HepG2 (cell line): ENCODE measurements at regions not wholly inside any gene's neighbourhood (a gene's known extent, or its start where the extent isn't known, plus 50 kb on each side); places are given as distances from the start of the nearest gene placed in this dataset.

ENCODE experiments used
- ATAC-seq: fragments of 200-7000 bp; cut with Tn5 transposase; 3 replicates; pipeline ENCODE4 v1.9.1; 2020; ENCODE audit warnings: mild to moderate bottlenecking, moderate library complexity
- BruUV-seq: library from RNA; stranded (reverse); fragments of 400-500 nt; replicated peaks from 2 replicates; lab custom pipeline; 2021; lab: Mats Ljungman, UMichigan
- CTCF ChIA-PET: fragments of 300-600 bp; formaldehyde crosslinking; extraction: SDS; loops from one replicate; lab custom pipeline; 2021; ENCODE audit warnings: low total read pairs, inconsistent platforms, low intra/inter-chr PET ratio; lab: Yijun Ruan, JAX
- POLR2A ChIA-PET: fragments of 350-600 bp; sonication (Branson Sonifier 250); formaldehyde crosslinking; loops from one replicate; lab custom pipeline; 2020; ENCODE audit warnings: antibody characterized with exemption, inconsistent platforms; lab: Yijun Ruan, JAX
- DNase-seq: peaks from one replicate; pipeline ENCODE4 v3.0.0-alpha.2; 2015; ENCODE audit warnings: low spot score
- FAIRE-seq: peaks from 3 replicates; lab custom pipeline; 2011; peaks lifted over from hg19 to GRCh38; lab: Jason Lieb, UNC
- H2AFZ ChIP-seq: one replicate; pipeline ENCODE4 v1.6.1; 2011; ENCODE audit warnings: low read length, inconsistent platforms
- H3K27ac ChIP-seq: fragments of 300-600 bp; 3 replicates; pipeline ENCODE4 v1.8.0; 2011; ENCODE audit warnings: mixed run types, mild to moderate bottlenecking, mixed read lengths, low read length, inconsistent platforms; ENCODE audit not compliant: insufficient read depth; ENCODE audit errors: extremely low read length
- H3K27me3 ChIP-seq, 2 experiments: fragments of 200-600 bp in 1 of 2; 2 replicates in 1 of 2; 3 replicates in 1 of 2; pipeline versions ENCODE4 v1.6.0 to v1.8.0; 2011; ENCODE audit warnings: low read length in 2 of 2, mild to moderate bottlenecking in 2 of 2, moderate library complexity in 2 of 2, inconsistent platforms in 1 of 2; ENCODE audit not compliant: insufficient read depth in 2 of 2, control insufficient read depth in 1 of 2
- H3K36me3 ChIP-seq, 2 experiments: fragments of 200-600 bp in 1 of 2; replicated peaks in 1 of 2; 2 replicates in 1 of 2; 3 replicates in 1 of 2; pipeline versions ENCODE4 v1.5.1 to v1.8.0; 2011; ENCODE audit warnings: low read length in 2 of 2, inconsistent platforms in 1 of 2; ENCODE audit not compliant: insufficient read depth in 2 of 2, control insufficient read depth in 1 of 2
- H3K4me1 ChIP-seq: 2 replicates; pipeline ENCODE4 v1.5.1; 2012; ENCODE audit warnings: low read length, inconsistent platforms; ENCODE audit not compliant: insufficient read depth
- H3K4me2 ChIP-seq: 2 replicates; pipeline ENCODE4 v1.6.0; 2011; ENCODE audit warnings: low read depth, low read length, inconsistent platforms
- H3K4me3 ChIP-seq, 3 experiments: fragments of 200-600 bp in 1 of 3; sonication (generic), shearing (Covaris generic) in 1 of 3; replicated peaks in 1 of 3; 2 replicates each; pipeline ENCODE4 v1.5.1; 2011 to 2016; ENCODE audit warnings: low read length in 3 of 3, inconsistent platforms in 2 of 3, low read depth in 2 of 3, mild to moderate bottlenecking in 2 of 3, control low read depth in 1 of 3, mixed read lengths in 1 of 3; ENCODE audit not compliant: insufficient read depth in 1 of 3
- H3K79me2 ChIP-seq: one replicate; pipeline ENCODE4 v1.6.1; 2011; ENCODE audit warnings: low read length, inconsistent platforms; ENCODE audit not compliant: insufficient read depth
- H3K9ac ChIP-seq: 2 replicates; pipeline ENCODE4 v1.6.0; 2011; ENCODE audit warnings: mild to moderate bottlenecking, low read depth, low read length, inconsistent platforms; ENCODE audit not compliant: insufficient read depth
- H3K9me3 ChIP-seq: 2 replicates; pipeline ENCODE4 v1.5.1; 2012; ENCODE audit warnings: mild to moderate bottlenecking, low read length
- H4K20me1 ChIP-seq: 2 replicates; pipeline ENCODE4 v1.6.0; 2011; ENCODE audit warnings: inconsistent platforms, mild to moderate bottlenecking, low read length, moderate library complexity; ENCODE audit not compliant: insufficient read depth
- EP300 ChIP-seq, 3 experiments: sonication (generic) in 1 of 3; formaldehyde crosslinking in 1 of 3; IDR thresholded peaks; 2 replicates each; pipeline versions ENCODE4 v1.5.1 to v1.6.1; 2011 to 2020; ENCODE audit warnings: low read depth in 2 of 3, low read length in 2 of 3, borderline replicate concordance in 1 of 3, improper control_type of control experiment in 1 of 3, mild to moderate bottlenecking in 1 of 3, missing genetic modification reagents in 1 of 3, moderate library complexity in 1 of 3
- FOXA3 ChIP-seq: IDR thresholded peaks from 2 replicates; pipeline ENCODE4 v1.6.1; 2016; ENCODE audit warnings: missing genetic modification reagents, missing compliant biosample characterization
- GABPA ChIP-seq, 2 experiments: IDR thresholded peaks; 2 replicates each; pipeline ENCODE4 v1.6.1; 2011 to 2016; ENCODE audit warnings: low read depth in 2 of 2, low read length in 1 of 2, missing biosample characterization in 1 of 2, missing genetic modification characterization in 1 of 2
- PAXIP1 ChIP-seq: sonication (generic); formaldehyde crosslinking; conservative IDR thresholded peaks from 2 replicates; pipeline ENCODE4 v1.4.0; 2020; ENCODE audit warnings: mild to moderate bottlenecking, missing genetic modification reagents, moderate library complexity
- PREB ChIP-seq: sonication (generic); formaldehyde crosslinking; IDR thresholded peaks from 2 replicates; pipeline ENCODE4 v1.4.0; 2020; ENCODE audit warnings: missing genetic modification reagents
- RAD21 ChIP-seq: fragments of 450-650 bp; formaldehyde crosslinking; IDR thresholded peaks from 2 replicates; pipeline ENCODE4 v1.5.0; 2020; ENCODE audit warnings: mild to moderate bottlenecking
- SKIL ChIP-seq: sonication (generic); formaldehyde crosslinking; IDR thresholded peaks from 2 replicates; pipeline ENCODE4 v1.8.0; 2022; ENCODE audit warnings: missing genetic modification reagents, mild to moderate bottlenecking, moderate library complexity, borderline replicate concordance
- TFE3 ChIP-seq: IDR thresholded peaks from 2 replicates; pipeline ENCODE4 v1.6.1; 2016
- ZNF276 ChIP-seq: sonication (generic); formaldehyde crosslinking; IDR thresholded peaks from 2 replicates; pipeline ENCODE4 v1.4.0; 2020; ENCODE audit warnings: mild to moderate bottlenecking, low read depth, missing genetic modification reagents
- ZNF362 ChIP-seq: sonication (generic); formaldehyde crosslinking; IDR thresholded peaks from 2 replicates; pipeline ENCODE4 v1.4.0; 2020; ENCODE audit warnings: missing genetic modification reagents, mild to moderate bottlenecking, borderline replicate concordance
- ZSCAN31 ChIP-seq: sonication (generic); formaldehyde crosslinking; IDR thresholded peaks from 2 replicates; pipeline ENCODE4 v1.5.0; 2020; ENCODE audit warnings: low read depth, mild to moderate bottlenecking, missing genetic modification reagents
- WGBS: methylation state at CpG from one replicate; pipeline ENCODE4 v1.1.6; 2017; ENCODE audit warnings: low lambda C conversion rate; 5-methylcytosine and 5-hydroxymethylcytosine counted together
- in situ Hi-C: cut with HindIII; loops from 2 replicates; pipeline ENCODE4 v1.10.0; 2017; ENCODE audit warnings: low pct_unique_long_range_greater_than_20kb; ENCODE audit not compliant: extremely low pct_ligation_motif_present
- intact Hi-C: fragments of 100-400 bp; cut with micrococcal nuclease; formaldehyde crosslinking; loops from one replicate; pipeline ENCODE4 v1.10.0; 2022; ENCODE audit not compliant: unreplicated experiment

- H3K4me3 ChIP-seq, result no peak overlapping the region
- BruUV-seq, result no TSS peak
- H3K27ac ChIP-seq, result no peak overlapping the region
- no peak overlapping the region; the same call in 1 of the 2 replicates for H3K9ac ChIP-seq
- H2AFZ ChIP-seq, result peak overlapping the region; percentile 65
- POLR2A ChIA-PET, result no interaction called here
- H3K4me1 ChIP-seq, result peaks cover 35% of the 10 kb centered on the region
- ATAC-seq (peak; percentile 80), DNase-seq (no peak), FAIRE-seq (no peak)
- H3K36me3 ChIP-seq, result no peaks in the 10 kb centered on the region
- WGBS, result 25% methylated on average over 1 of the region's 1 CpG
- H3K79me2 ChIP-seq, result no peaks in the 10 kb centered on the region
- H3K9me3 ChIP-seq, result no peaks in the 10 kb centered on the region
- H4K20me1 ChIP-seq, result no peaks in the 10 kb centered on the region
- intact Hi-C loops, result loop anchor here (10.0 kb wide), 1 partner anchor 126 kb away; no protein-coding TSS in a partner anchor
- CTCF ChIA-PET, result interaction anchor here (2.2 kb wide), 1 partner anchor 207 kb away, joined by 15 read pairs; no protein-coding TSS in a partner anchor
- no peaks in the 10 kb centered on the region for H3K27me3 ChIP-seq
- in situ Hi-C loops, result loop anchor here (5.0 kb wide), 1 partner anchor 199 kb away; no protein-coding TSS in a partner anchor
- peak overlapping the region; percentile 37 for H3K4me2 ChIP-seq
- TF ChIP-seq ZNF276 (CRISPR knock-in tag) (no peak), GABPA (IDR thresholded peaks at IDR 0.05; ENCODE audit: low read depth, low read length) (no peak), GABPA (CRISPR knock-in tag; IDR thresholded peaks at IDR 0.05; ENCODE audit: low read depth) (0 out of 2 replicates have a peak, but pooled peaks have one; percentile 6), RAD21 (CRISPR knock-in tag) (no peak), FOXA3 (CRISPR knock-in tag) (no peak), TFE3 (CRISPR knock-in tag) (no peak), ZNF362 (CRISPR knock-in tag) (no peak), PREB (CRISPR knock-in tag) (no peak), SKIL (CRISPR knock-in tag) (no peak), ZSCAN31 (CRISPR knock-in tag) (0 out of 2 replicates have a peak, but pooled peaks have one; percentile 12), PAXIP1 (CRISPR knock-in tag) (peak; percentile 35; the same call in 1 of the 2 replicates), EP300 (IDR thresholded peaks at IDR 0.05; ENCODE audit: low read depth in 2 of 2, low read length in 2 of 2) (0 out of 4 replicates have a peak, but pooled peaks of 1 of the 2 experiments have one; percentile 2), EP300 (CRISPR knock-in tag; IDR thresholded peaks at IDR 0.05; ENCODE audit: borderline replicate concordance) (no peak)
These were observed 138.1 kb upstream of the CPM start for GRCh38 chr12:69071091-69071370.
